ENCODE measurements at regions not wholly inside any gene's neighbourhood (a gene's known extent, or its start where the extent isn't known, plus 50 kb on each side); places are given as distances from the start of the nearest gene placed in this dataset.

DNA sequence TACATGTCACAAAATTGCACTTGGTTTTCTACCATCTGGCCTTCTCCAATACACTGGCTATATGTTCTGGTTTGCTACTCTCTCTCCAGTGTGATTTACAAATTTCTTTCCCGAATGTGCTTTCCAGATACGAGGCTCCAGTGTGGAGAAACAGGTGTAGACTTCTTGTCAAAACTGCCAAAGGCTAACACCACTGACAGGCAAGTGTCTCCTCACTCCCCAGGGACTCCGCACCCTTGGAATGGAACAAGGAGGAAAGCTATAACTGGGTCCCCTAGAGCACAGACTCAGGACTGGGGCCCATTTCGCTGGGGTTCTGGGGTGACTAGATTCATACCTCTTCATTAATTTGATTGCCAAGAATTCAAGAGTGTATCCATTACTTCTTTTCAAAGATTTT is 161.8 kb downstream of the FOXO1 start:
- POLR2A ChIA-PET = no interaction called here
- 53% methylated on average over 4 of the region's 4 CpGs for WGBS (ENCODE audit: insufficient coverage, insufficient replicate concordance, low lambda C conversion rate, missing lambda C conversion rate)
- Histone ChIP-seq H2AFZ (ENCODE audit: control insufficient read depth, low read depth, low read length) (no peak overlapping the region), H3K4me2 (ENCODE audit: control insufficient read depth, insufficient read depth) (no peak overlapping the region), H3K27ac (ENCODE audit: control insufficient read depth, insufficient read depth) (no peak overlapping the region), H4K20me1 (ENCODE audit: control insufficient read depth, insufficient read depth) (no peaks in the 10 kb centered on the region; the same call in 1 of the 2 replicates), H3K4me3 (no peak overlapping the region), H3K36me3 (ENCODE audit: control insufficient read depth in 2 of 2, insufficient read depth in 2 of 2, low read length in 1 of 2) (no peaks in the 10 kb centered on the region), H3K27me3 (replicated peaks in 1 of 2; ENCODE audit: control insufficient read depth in 2 of 2, insufficient read depth in 2 of 2, low read length in 1 of 2) (peaks cover 0 to 10% of the 10 kb centered on the region in 2 experiments; a peak in 1 of 4 replicates), H3K9me3 (replicated peaks; ENCODE audit: control insufficient read depth, insufficient read depth, low read length) (no peaks in the 10 kb centered on the region), H3K4me1 (ENCODE audit: control insufficient read depth, insufficient read depth, low read length) (no peaks in the 10 kb centered on the region), H3K9ac (ENCODE audit: control insufficient read depth, insufficient read depth, low read length) (no peak overlapping the region), H3K79me2 (ENCODE audit: control insufficient read depth, insufficient read depth, low read length) (no peaks in the 10 kb centered on the region)
- intact Hi-C loops (cut with micrococcal nuclease; ENCODE audit: unreplicated experiment) = no loop called here
- DNase-seq (ENCODE audit: low read depth, low spot score) (no peak), FAIRE-seq (no peak), ATAC-seq (no peak)
- no TSS peak for BruUV-seq (replicated peaks)
- TF ChIP-seq ETV6 (conservative IDR thresholded peaks at IDR 0.05 in 1 of 2, IDR thresholded peaks at IDR 0.05 in 1 of 2; ENCODE audit: borderline replicate concordance in 1 of 2, low read depth in 1 of 2) (no peak), BCL11A (IDR thresholded peaks at IDR 0.05; ENCODE audit: low read depth, low read length) (no peak), NFIC (IDR thresholded peaks at IDR 0.05; ENCODE audit: low read depth, low read length) (no peak), POLR2AphosphoS5 (IDR thresholded peaks at IDR 0.05; ENCODE audit: low read length) (no peak), FOXM1 (IDR thresholded peaks at IDR 0.05; ENCODE audit: low read depth, low read length) (no peak), POLR2AphosphoS2 (IDR thresholded peaks at IDR 0.05; ENCODE audit: low read depth, low read length) (no peak), RUNX3 (IDR thresholded peaks at IDR 0.05; ENCODE audit: low read length) (no peak), TCF12 (IDR thresholded peaks at IDR 0.05; ENCODE audit: low read depth, low read length) (no peak), NBN (IDR thresholded peaks at IDR 0.05) (no peak), SRF (IDR thresholded peaks at IDR 0.05; ENCODE audit: low read depth in 2 of 2, low read length in 2 of 2) (no peak), SIN3A (IDR thresholded peaks at IDR 0.05; ENCODE audit: low read depth, low read length) (no peak), HCFC1 (IDR thresholded peaks at IDR 0.05; ENCODE audit: low read length) (no peak), NFYA (IDR thresholded peaks at IDR 0.05; ENCODE audit: borderline replicate concordance, low read depth, low read length) (no peak), ZNF207 (IDR thresholded peaks at IDR 0.05; ENCODE audit: borderline replicate concordance) (no peak)
- TF ChIP-seq, protein P1, sequence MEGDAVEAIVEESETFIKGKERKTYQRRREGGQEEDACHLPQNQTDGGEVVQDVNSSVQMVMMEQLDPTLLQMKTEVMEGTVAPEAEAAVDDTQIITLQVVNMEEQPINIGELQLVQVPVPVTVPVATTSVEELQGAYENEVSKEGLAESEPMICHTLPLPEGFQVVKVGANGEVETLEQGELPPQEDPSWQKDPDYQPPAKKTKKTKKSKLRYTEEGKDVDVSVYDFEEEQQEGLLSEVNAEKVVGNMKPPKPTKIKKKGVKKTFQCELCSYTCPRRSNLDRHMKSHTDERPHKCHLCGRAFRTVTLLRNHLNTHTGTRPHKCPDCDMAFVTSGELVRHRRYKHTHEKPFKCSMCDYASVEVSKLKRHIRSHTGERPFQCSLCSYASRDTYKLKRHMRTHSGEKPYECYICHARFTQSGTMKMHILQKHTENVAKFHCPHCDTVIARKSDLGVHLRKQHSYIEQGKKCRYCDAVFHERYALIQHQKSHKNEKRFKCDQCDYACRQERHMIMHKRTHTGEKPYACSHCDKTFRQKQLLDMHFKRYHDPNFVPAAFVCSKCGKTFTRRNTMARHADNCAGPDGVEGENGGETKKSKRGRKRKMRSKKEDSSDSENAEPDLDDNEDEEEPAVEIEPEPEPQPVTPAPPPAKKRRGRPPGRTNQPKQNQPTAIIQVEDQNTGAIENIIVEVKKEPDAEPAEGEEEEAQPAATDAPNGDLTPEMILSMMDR (IDR thresholded peaks at IDR 0.05 in 2 of 3, conservative IDR thresholded peaks at IDR 0.05 in 1 of 3; ENCODE audit: control insufficient read depth in 2 of 3, extremely low read depth in 1 of 3, insufficient read depth in 1 of 3, low read depth in 3 of 3, low read length in 3 of 3) = no peak
- TF ChIP-seq, protein P2, sequence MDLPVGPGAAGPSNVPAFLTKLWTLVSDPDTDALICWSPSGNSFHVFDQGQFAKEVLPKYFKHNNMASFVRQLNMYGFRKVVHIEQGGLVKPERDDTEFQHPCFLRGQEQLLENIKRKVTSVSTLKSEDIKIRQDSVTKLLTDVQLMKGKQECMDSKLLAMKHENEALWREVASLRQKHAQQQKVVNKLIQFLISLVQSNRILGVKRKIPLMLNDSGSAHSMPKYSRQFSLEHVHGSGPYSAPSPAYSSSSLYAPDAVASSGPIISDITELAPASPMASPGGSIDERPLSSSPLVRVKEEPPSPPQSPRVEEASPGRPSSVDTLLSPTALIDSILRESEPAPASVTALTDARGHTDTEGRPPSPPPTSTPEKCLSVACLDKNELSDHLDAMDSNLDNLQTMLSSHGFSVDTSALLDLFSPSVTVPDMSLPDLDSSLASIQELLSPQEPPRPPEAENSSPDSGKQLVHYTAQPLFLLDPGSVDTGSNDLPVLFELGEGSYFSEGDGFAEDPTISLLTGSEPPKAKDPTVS (IDR thresholded peaks at IDR 0.05; ENCODE audit: low read depth, low read length) = no peak
- in situ Hi-C loops (cut with MboI) = no loop called here
- RAD21 ChIA-PET (ENCODE audit: unreplicated experiment) = no interaction called here
- SMC1A ChIA-PET (ENCODE audit: uncharacterized antibody, unreplicated experiment) = interaction anchor here (1.7 kb wide), 1 partner anchor 18 kb away, joined by 4 read pairs; no protein-coding TSS in a partner anchor
- CTCF ChIA-PET = interaction anchor here (1.1 kb wide), 1 partner anchor 14 kb away, joined by 3 read pairs; no protein-coding TSS in a partner anchor
